A549 (cell line): ENCODE measurements at regions not wholly inside any gene's neighbourhood (a gene's known extent, or its start where the extent isn't known, plus 50 kb on each side); places are given as distances from the start of the nearest gene placed in this dataset.

Experiments used
- ATAC-seq, 2 experiments: fragments of 200-7000 bp in 1 of 2; fragments of >200 bp in 1 of 2; cut with Nextera tagmentation in 1 of 2; cut with Tn5 transposase in 1 of 2; 3 replicates each; pipeline versions ENCODE4 v1.8.0 to v1.9.1; 2018 to 2020; ENCODE audit warnings: mild to moderate bottlenecking in 1 of 2, moderate library complexity in 1 of 2
- CTCF ChIA-PET: fragments of 300-600 bp; sonication (Branson Sonifier 250); formaldehyde crosslinking; extraction: SDS; loops from one replicate; lab custom pipeline; 2021; ENCODE audit warnings: antibody characterized with exemption, inconsistent platforms; lab: Yijun Ruan, JAX
- POLR2A ChIA-PET: fragments of 350-600 bp; formaldehyde crosslinking; extraction: SDS; loops from one replicate; lab custom pipeline; 2021; ENCODE audit warnings: antibody characterized with exemption, inconsistent platforms; lab: Yijun Ruan, JAX
- DNase-seq, 2 experiments: peaks; one replicate each; pipeline versions ENCODE4 v3.0.0 to v3.0.0-alpha.2; 2011 to 2016; ENCODE audit warnings: low read depth in 1 of 2, low spot score in 1 of 2
- FAIRE-seq: peaks from 2 replicates; lab custom pipeline; 2011; peaks lifted over from hg19 to GRCh38; lab: Jason Lieb, UNC
- H3K27ac ChIP-seq, 2 experiments: fragments of >200 bp; sonication (Bioruptor Twin); formaldehyde crosslinking; 3 replicates each; pipeline ENCODE4 v1.5.1; 2016 to 2017
- H3K4me1 ChIP-seq: fragments of >200 bp; sonication (Bioruptor Twin); formaldehyde crosslinking; 3 replicates; pipeline ENCODE4 v1.6.1; 2016
- H3K4me2 ChIP-seq: fragments of >200 bp; sonication (Bioruptor Twin); formaldehyde crosslinking; 3 replicates; pipeline ENCODE4 v1.6.1; 2016
- H3K4me3 ChIP-seq: fragments of >200 bp; sonication (Bioruptor Twin); formaldehyde crosslinking; 3 replicates; pipeline ENCODE4 v1.5.1; 2016
- H3K9me3 ChIP-seq: fragments of >200 bp; sonication (Bioruptor Twin); formaldehyde crosslinking; 3 replicates; pipeline ENCODE4 v1.6.1; 2016
- CHD2 ChIP-seq: fragments of 150-350 bp; IDR thresholded peaks from 2 replicates; pipeline ENCODE4 v1.6.1; 2014; ENCODE audit warnings: low read length; ENCODE audit not compliant: partially characterized antibody
- CTCF ChIP-seq: fragments of >200 bp; sonication (Bioruptor Twin); formaldehyde crosslinking; IDR thresholded peaks from 3 replicates; pipeline ENCODE4 v1.5.1; 2016
- EP300 ChIP-seq, 2 experiments: fragments of >200 bp; sonication (Bioruptor Twin); formaldehyde crosslinking; IDR thresholded peaks; 2 replicates in 1 of 2; 3 replicates in 1 of 2; pipeline ENCODE4 v1.6.1; 2016 to 2017
- ESRRA ChIP-seq: fragments of 150-350 bp; IDR thresholded peaks from 2 replicates; pipeline ENCODE4 v1.6.1; 2014; ENCODE audit warnings: mild to moderate bottlenecking, low read length, borderline replicate concordance
- FOSL2 ChIP-seq, 2 experiments: fragments of 450-650 bp in 1 of 2; fragments of >200 bp in 1 of 2; sonication (Bioruptor Twin) in 1 of 2; formaldehyde crosslinking; IDR thresholded peaks; 2 replicates each; pipeline versions ENCODE4 v1.5.0 to v1.6.1; 2016 to 2020; ENCODE audit warnings: mild to moderate bottlenecking in 1 of 2, moderate library complexity in 1 of 2
- GATA3 ChIP-seq: IDR thresholded peaks from 2 replicates; pipeline ENCODE4 v1.6.1; 2012; ENCODE audit warnings: borderline replicate concordance
- HES2 ChIP-seq: fragments of >200 bp; sonication (Bioruptor Twin); formaldehyde crosslinking; IDR thresholded peaks from 2 replicates; pipeline ENCODE4 v1.6.1; 2016
- KDM5A ChIP-seq: fragments of 200-600 bp; sonication (generic); IDR thresholded peaks from 2 replicates; pipeline ENCODE4 v1.6.1; 2016; ENCODE audit warnings: antibody characterized with exemption, mild to moderate bottlenecking
- RAD21 ChIP-seq, 2 experiments: fragments of >200 bp in 1 of 2; sonication (Bioruptor Twin) in 1 of 2; formaldehyde crosslinking in 1 of 2; IDR thresholded peaks in 1 of 2; conservative IDR thresholded peaks in 1 of 2; 2 replicates in 1 of 2; 3 replicates in 1 of 2; pipeline ENCODE4 v1.6.1; 2012 to 2018; ENCODE audit warnings: inconsistent platforms in 1 of 2
- RARB ChIP-seq: fragments of 250-450 bp; sonication (Bioruptor Pico); IDR thresholded peaks from 2 replicates; pipeline ENCODE4 v1.8.0; 2021; ENCODE audit warnings: mild to moderate bottlenecking, moderate library complexity
- RCOR1 ChIP-seq: fragments of 150-350 bp; IDR thresholded peaks from 2 replicates; pipeline ENCODE4 v1.6.1; 2014; ENCODE audit warnings: antibody characterized with exemption, low read length, low read depth
- ZSCAN20 ChIP-seq: fragments of 250-450 bp; sonication (Bioruptor Pico); IDR thresholded peaks from 2 replicates; pipeline ENCODE4 v1.8.0; 2022; ENCODE audit warnings: mild to moderate bottlenecking, moderate library complexity
- WGBS: methylation state at CpG from one replicate; pipeline ENCODE4 v1.1.6; 2017; ENCODE audit errors: missing lambda C conversion rate; 5-methylcytosine and 5-hydroxymethylcytosine counted together
- TF ChIP-seq, protein P1 (sequence below): fragments of 450-650 bp; IDR thresholded peaks from 2 replicates; pipeline ENCODE4 v1.6.1; 2014; ENCODE audit warnings: antibody characterized with exemption

DNA sequence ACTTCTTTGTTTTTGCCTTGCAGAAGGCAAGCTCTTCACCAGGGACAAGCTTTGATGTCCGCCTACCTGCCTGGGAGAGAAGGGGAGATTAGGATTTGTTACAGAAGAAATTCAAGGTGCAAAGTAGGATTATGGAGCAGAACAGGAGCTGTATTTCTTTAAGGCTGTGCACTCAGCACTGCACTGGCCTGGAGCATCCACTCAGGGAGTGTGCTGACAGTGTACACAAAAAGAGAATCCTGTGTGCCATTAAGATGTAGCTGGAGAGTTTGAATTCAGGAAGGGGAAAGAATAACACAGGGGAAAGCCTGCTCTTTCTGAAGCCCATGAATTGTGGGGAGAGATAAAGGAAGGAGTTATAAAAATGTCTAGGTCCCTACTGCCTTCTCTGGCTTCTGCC is 137.7 kb upstream of the ETS2 start:
- ATAC-seq = no peak
- ChIA-PET CTCF (interaction anchor here (1.5 to 4.5 kb wide), 5 partner anchors 10 to 472 kb away, joined by 3 to 27 read pairs (median 5); no protein-coding TSS in a partner anchor), POLR2A (no interaction called here)

DNA sequence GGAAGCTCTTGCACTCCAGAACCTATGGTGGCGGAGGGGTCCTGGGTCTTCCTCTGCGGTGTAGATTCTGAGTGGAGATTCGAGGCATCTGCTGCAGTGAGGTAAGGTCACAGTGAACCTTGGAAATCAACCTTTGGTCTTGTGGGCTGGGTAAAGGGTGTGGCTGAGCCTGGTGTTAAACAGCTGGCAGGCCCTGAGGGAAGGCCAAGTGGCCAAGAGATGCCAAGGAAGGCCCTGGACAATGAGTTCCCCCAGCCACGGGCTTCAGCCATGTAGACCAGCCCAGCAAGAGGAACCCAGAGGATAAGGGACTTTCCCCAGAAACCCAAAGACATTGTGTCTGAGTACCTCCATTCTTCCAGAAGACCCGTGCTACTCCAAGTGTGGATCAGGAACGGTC is 137.2 kb upstream of the ETS2 start:
- ATAC-seq (no peak; a peak in 1 of 6 replicates), FAIRE-seq (no peak), DNase-seq (no peak)
- Histone ChIP-seq H3K9me3 (no peaks in the 10 kb centered on the region), H3K4me3 (no peak overlapping the region), H3K4me2 (no peak overlapping the region), H3K27ac (no peak overlapping the region), H3K4me1 (no peaks in the 10 kb centered on the region)
- 59% methylated on average over 6 of the region's 6 CpGs for WGBS
- ChIA-PET CTCF (interaction anchor here (0.7 to 4.5 kb wide), 9 partner anchors 10 to 472 kb away, joined by 3 to 27 read pairs (median 4); no protein-coding TSS in a partner anchor), POLR2A (no interaction called here)
- TF ChIP-seq CTCF = no peak
- TF ChIP-seq FOSL2 (IDR thresholded peaks at IDR 0.05) = no peak
- no peak for TF ChIP-seq FOSL2 (CRISPR knock-in tag; IDR thresholded peaks at IDR 0.05)
- TF ChIP-seq, protein P1, sequence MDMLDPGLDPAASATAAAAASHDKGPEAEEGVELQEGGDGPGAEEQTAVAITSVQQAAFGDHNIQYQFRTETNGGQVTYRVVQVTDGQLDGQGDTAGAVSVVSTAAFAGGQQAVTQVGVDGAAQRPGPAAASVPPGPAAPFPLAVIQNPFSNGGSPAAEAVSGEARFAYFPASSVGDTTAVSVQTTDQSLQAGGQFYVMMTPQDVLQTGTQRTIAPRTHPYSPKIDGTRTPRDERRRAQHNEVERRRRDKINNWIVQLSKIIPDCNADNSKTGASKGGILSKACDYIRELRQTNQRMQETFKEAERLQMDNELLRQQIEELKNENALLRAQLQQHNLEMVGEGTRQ = no peak
- no peak for TF ChIP-seq GATA3
- no peak for TF ChIP-seq EP300 (IDR thresholded peaks at IDR 0.05)
- no peak for TF ChIP-seq CHD2
- no peak for TF ChIP-seq RARB (CRISPR knock-in tag)
- TF ChIP-seq HES2 = no peak
- TF ChIP-seq ESRRA = no peak

More for the DNA sequence above, 137.7 kb upstream of the ETS2 start:
- FAIRE-seq (no peak), DNase-seq (no peak)
- Histone ChIP-seq H3K4me1 (no peaks in the 10 kb centered on the region), H3K9me3 (no peaks in the 10 kb centered on the region), H3K4me3 (no peak overlapping the region), H3K4me2 (no peak overlapping the region), H3K27ac (no peak overlapping the region)
- TF ChIP-seq RARB (CRISPR knock-in tag) = no peak
- no peak for TF ChIP-seq KDM5A
- no peak for TF ChIP-seq ZSCAN20 (CRISPR knock-in tag)
- 29% methylated on average over 1 of the region's 1 CpG for WGBS

GRCh38 chr21:38669186-38669585 is 136.5 kb upstream of the ETS2 start:
- POLR2A ChIA-PET = no interaction called here
- no peak overlapping the region for H3K27ac ChIP-seq
- FAIRE-seq (no peak), ATAC-seq (peak; percentile 56 to 73; a peak in 3 of 6 replicates), DNase-seq (peak; percentile 10 to 47)
- peak; percentile 37; the same call in 2 of the 3 replicates for TF ChIP-seq CTCF
- TF ChIP-seq RAD21 (conservative IDR thresholded peaks at IDR 0.05 in 1 of 2, IDR thresholded peaks at IDR 0.05 in 1 of 2) = peak; percentile 28 to 30; a peak in 3 of 5 replicates
- TF ChIP-seq RCOR1 = no peak
- H3K4me2 ChIP-seq = no peak overlapping the region
- H3K9me3 ChIP-seq = no peaks in the 10 kb centered on the region
- CTCF ChIA-PET = interaction anchor here (1.1 to 4.5 kb wide), 10 partner anchors 9 to 471 kb away, joined by 3 to 27 read pairs (median 4); no protein-coding TSS in a partner anchor
- no peaks in the 10 kb centered on the region for H3K4me1 ChIP-seq
- H3K4me3 ChIP-seq = no peak overlapping the region
- 60% methylated on average over 6 of the region's 6 CpGs for WGBS
